HG02885 (cell line): ENCODE measurements at regions not wholly inside any gene's neighbourhood (a gene's known extent, or its start where the extent isn't known, plus 50 kb on each side); places are given as distances from the start of the nearest gene placed in this dataset.
A peak's percentile ranks its signal among the peaks of the same experiment; 100 is the strongest.

Experiments
- ATAC-seq: cut with Tn5 transposase; IDR thresholded peaks from one replicate; pipeline ENCODE4 v1.9.1; 2021; ENCODE audit warnings: mild to moderate bottlenecking; ENCODE audit not compliant: unreplicated experiment, poor library complexity

DNA sequence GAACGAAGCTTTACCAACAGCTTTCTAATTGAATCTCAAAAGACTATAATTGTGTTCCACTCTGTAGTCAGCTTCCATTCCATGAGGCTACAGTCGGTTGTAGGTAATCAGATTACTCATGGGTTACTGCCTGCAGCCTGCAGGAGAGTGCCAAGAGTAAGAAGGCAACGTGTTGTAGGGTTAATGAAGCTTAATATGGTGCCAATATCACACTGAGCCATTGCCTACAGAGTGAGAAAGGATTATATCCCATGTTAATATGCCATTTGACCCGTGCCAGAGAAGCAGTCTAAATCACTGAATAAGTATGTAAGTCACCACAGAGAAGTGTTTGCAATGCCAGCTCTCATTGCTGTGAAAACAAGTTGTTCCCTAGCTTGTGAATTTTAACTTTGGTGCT lies 734.5 kb upstream of the ACVR2A start:
- no peak for ATAC-seq

GRCh38 chr2:147109291-147109690 lies 735.5 kb upstream of the ACVR2A start:
- no peak for ATAC-seq

- no peak for ATAC-seq
Measured at GRCh38 chr2:147108548-147108947, 736.3 kb upstream of the ACVR2A start.

- no peak for ATAC-seq
Measured at GRCh38 chr2:147101941-147102790, 742.7 kb upstream of the ACVR2A start.

- no peak for ATAC-seq
Measured at GRCh38 chr2:147100406-147101035, 744.3 kb upstream of the ACVR2A start.

DNA sequence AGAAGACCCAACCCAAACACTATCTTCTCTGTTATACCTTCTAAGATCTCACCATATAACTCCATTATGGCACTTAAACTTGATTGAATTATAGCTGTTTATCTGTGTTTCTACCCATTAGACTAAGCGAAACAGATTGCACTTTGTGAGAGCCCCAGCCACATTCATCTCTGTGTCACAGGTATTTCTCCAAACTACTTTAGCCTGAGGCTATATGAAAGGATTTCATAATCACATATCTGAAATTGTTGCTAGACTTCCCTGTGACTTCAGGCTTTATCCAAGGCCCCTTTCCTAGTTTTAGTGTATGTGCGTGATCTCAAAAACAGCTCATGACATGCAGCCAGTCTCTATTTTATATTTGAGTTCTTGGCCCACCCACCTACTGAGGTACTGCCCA lies 745.0 kb upstream of the ACVR2A start:
- ATAC-seq, result no peak

- no peak for ATAC-seq
Measured at GRCh38 chr2:147098940-147099339, 745.9 kb upstream of the ACVR2A start.

GRCh38 chr2:147097747-147098146 lies 747.1 kb upstream of the ACVR2A start:
- ATAC-seq, result no peak

DNA sequence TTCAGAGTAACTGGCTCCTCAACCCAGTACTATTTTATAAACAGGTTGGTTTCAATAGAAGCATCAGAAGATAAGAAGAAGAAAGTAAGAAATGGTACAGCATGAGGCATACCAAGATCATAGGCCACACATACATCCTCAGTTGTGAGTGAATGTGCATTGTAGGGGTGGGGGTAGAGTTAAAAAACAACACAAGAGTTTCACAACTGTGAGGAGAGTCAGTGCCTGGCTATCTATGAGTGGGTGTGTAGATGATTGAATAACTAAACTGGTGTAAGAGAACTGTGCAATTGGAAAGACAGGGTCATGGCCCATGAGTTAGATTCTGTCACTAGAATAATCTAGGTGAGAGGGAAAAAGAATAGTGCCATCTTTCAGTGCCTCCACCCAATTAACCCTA lies 748.2 kb upstream of the ACVR2A start:
- ATAC-seq, result no peak

- ATAC-seq, result no peak
Measured at GRCh38 chr2:147095376-147095775, 749.5 kb upstream of the ACVR2A start.

DNA sequence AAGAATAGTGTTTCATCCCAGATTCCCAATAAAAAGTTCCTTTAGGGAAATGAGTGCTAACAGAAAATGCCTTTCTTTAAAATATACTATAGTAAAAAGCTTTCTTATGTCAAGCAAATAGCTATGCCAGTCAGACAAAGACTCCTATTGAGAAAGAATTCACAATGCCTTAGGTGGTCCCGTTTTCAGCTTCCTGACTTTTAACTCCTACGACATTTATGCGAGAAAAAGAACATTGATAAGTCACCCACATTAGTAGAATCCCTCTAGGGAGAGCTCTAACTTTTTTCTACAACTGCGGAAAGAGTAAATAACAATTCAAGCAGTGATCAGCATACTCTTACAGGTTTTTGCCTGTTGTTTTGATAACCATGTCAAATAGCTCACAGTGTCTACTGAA lies 750.8 kb upstream of the ACVR2A start:
- no peak for ATAC-seq

- no peak for ATAC-seq
Measured at GRCh38 chr2:147092266-147092665, 752.6 kb upstream of the ACVR2A start.

DNA sequence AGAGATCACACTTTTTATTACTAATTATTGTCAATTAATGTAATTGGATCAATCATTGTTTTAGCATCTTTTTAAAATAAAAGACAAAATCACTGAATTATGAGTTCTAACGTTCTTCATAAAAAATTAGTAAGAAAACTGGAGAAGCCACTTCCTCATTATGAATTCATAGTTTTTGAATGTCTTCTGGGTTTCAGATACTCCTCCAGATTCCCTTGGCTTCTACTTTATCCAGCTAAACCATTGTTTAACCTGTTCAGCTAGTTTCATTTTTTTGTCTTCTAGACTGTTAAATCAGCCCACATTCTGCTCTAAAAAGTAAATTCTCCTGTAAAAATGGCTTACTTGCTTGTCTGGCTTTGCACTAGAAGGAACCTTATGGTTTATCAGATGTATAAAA lies 753.4 kb upstream of the ACVR2A start:
- ATAC-seq, result no peak

GRCh38 chr2:147088871-147089270 lies 756.0 kb upstream of the ACVR2A start:
- no peak for ATAC-seq

GRCh38 chr2:147086715-147087114 lies 758.1 kb upstream of the ACVR2A start:
- no peak for ATAC-seq

- ATAC-seq, result no peak
Measured at GRCh38 chr2:147083664-147084063, 761.2 kb upstream of the ACVR2A start.

DNA sequence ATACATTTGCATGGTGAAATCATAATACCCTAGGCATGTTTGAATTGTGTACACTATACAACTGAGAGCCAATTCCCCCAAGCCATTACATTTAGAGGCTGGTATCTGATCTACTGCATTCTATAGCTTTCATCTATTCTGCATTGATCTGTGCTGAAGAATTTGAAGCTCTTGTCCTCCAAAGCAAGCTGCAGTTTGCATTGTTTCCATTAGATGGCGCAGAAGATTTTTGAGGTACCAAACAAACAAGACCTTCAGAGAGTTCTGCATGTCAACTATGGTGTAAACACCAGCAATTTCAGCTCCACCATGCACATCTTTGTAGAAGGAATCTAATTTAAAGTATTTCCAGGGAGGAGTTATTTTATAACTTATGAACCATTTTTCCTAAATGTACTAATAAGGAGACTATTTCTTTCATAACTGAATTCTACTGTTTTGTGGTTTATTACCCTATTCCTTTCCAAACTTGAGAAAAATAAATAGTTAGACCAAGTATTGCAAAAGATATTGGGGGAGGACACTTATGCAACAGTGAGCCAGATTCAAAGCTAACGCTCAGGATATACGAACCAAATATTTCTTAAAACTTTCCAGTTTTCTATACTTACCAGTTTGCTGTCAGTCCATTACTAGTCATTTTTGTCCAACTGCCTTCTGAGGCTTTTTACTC lies 761.8 kb upstream of the ACVR2A start:
- peak; percentile 90 for ATAC-seq

DNA sequence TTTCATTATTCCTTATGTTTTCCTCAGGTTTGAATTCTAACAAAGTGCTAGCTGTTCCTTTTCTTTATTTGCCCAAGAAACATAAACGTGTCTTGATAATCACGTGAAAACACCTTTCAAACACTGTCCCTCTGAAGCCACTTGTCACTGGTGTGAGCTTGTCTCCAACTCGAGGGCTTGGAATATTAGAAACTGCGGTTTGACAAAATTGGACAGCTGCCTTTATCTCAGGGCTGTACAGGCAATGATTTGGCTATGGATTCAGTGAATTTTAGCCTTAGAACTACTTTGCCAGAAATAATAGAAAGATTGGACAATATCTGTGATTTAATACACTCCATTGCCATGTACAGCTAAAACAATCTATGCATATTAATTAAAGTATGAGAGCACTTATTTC lies 763.0 kb upstream of the ACVR2A start:
- no peak for ATAC-seq

DNA sequence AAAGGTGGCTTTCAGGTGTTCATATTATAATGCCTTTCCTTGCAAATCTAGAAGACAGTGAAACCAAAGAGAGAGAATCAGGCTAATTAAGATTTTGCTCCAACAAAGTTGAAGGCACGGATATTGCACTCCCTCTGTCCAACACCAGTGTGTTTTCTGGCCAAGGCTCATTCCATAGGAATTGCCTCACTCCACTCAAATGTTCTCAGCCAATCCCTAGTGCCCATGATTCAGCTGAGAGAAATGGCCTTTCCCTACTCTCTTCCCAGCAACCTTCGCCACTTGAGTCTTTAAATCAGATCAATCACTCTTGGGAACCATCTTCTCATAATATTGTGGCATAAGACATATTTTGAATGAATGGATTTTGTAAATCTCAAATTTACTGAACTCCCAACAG lies 768.2 kb upstream of the ACVR2A start:
- ATAC-seq, result no peak

DNA sequence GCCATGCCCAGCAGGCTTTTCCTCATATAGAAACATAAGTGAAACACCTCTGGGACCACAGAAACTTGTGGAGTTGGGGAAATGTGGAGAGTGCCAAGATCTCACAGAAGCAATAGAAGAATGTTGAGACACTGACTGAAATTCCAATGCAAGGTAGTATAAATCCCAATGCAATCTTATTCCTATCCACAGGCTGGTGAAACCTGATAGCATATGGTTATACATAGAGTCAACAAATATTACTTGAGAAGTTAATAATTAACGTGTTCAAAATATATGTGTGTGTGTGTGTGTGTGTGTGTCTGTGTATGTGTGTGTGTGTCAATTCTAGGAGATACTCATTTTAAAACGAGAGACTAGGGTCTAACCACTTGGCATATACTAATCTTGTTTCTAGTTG lies 776.8 kb upstream of the ACVR2A start:
- ATAC-seq, result no peak

GRCh38 chr2:147067136-147067535 lies 777.7 kb upstream of the ACVR2A start:
- ATAC-seq, result no peak
